GM18499 (cell line): ENCODE measurements at regions not wholly inside any gene's neighbourhood (a gene's known extent, or its start where the extent isn't known, plus 50 kb on each side); places are given as distances from the start of the nearest gene placed in this dataset.

ENCODE experiments used
- ATAC-seq: cut with Tn5 transposase; IDR thresholded peaks from one replicate; pipeline ENCODE4 v1.9.1; 2021; ENCODE audit warnings: moderate number of reproducible peaks; ENCODE audit not compliant: insufficient read depth, unreplicated experiment

- ATAC-seq = no peak
Observed at GRCh38 chr3:106204160-106204868, 335.5 kb upstream of the CBLB start.

DNA sequence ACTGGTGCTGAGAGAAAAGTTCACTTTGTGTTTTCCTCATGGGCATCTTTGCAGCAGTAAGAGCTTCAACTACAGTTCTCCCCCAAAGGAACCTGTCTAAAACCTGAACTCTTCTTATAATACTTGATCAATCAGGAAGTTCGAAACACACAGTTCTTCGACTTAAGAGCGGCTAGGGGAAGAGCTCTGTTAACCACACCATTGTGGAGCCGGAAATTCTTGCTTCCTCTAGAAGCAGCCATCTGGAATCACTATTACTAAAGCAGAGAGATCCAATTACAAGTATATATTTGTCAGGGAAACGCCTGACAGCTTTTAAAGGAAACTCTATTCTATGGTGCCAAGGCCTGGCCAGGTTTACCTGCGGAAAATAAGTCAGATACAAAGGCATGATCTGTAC lies 337.3 kb upstream of the CBLB start:
- ATAC-seq = no peak

DNA sequence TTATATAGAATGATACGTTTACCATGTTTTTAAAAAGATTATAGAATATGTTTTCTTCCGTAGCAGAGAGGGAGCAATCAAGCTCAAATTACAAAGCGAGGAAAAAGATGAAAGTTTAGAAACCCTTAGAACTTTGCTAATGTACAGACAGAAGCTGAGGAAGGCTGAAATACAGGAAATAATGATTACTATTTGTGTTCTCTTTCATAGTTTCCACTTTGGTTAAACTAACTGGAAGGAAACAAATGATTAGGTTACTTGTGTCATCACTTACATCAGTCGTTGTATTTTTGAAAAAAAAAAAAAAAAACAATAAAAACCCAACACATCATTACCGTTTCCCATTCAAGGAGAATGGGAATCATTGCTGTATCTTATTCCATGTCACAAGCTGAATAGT lies 337.8 kb upstream of the CBLB start:
- no peak for ATAC-seq

- ATAC-seq = no peak
Observed at GRCh38 chr3:106208251-106208650, 339.4 kb upstream of the CBLB start.

GRCh38 chr3:106208967-106209366 lies 340.2 kb upstream of the CBLB start:
- no peak for ATAC-seq

- ATAC-seq = no peak
Observed at GRCh38 chr3:106209482-106209881, 340.7 kb upstream of the CBLB start.

DNA sequence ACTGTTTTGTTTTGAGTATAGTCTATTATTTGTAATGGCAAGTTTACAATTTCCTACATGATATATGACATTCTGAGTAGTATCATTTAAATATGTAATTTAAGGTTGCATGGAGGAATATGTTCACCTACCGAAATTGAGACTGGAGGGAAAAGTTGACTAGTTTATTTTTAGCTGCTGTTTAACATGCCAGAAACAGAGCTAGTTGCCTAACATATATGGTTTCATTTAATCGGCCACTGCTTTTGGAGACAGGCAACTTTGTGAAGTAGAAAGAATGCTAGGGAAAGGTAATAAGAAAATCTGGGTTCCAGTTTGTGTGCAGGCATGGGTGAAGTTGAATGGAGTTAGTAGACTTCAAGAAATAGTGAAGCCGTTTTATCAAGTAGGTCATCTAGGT lies 342.1 kb upstream of the CBLB start:
- no peak for ATAC-seq

DNA sequence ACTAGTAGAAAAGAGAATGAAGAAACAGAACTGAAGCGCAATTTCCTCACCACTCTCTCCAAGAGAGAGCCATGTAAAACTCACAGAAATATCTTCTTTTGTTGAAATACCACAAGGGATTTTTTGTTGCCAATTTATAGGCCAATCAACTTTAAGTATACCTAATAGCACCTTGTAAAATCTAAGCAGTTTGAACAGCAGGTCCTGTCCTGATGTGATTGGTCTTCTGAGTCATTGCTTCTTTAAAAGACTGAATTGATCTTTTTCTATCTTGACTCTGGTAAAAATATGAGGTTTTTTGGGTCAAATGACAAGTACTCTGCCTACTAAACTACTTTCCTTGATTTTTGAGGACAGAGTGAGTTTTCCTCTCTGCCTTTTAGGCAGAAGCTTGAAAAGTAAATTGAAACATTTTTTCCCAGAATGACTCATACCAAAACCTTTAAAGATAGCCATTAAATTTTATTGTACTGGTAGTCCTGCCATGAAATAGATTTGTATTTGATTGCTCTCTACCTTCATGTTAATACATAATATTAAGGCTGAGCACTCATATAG lies 343.9 kb upstream of the CBLB start:
- no peak for ATAC-seq

GRCh38 chr3:106213954-106214353 lies 345.1 kb upstream of the CBLB start:
- no peak for ATAC-seq

- ATAC-seq = no peak
Observed at GRCh38 chr3:106214641-106215040, 345.8 kb upstream of the CBLB start.

GRCh38 chr3:106215047-106215446 lies 346.2 kb upstream of the CBLB start:
- ATAC-seq = no peak

- ATAC-seq = no peak
Observed at GRCh38 chr3:106217745-106218144, 348.9 kb upstream of the CBLB start.

DNA sequence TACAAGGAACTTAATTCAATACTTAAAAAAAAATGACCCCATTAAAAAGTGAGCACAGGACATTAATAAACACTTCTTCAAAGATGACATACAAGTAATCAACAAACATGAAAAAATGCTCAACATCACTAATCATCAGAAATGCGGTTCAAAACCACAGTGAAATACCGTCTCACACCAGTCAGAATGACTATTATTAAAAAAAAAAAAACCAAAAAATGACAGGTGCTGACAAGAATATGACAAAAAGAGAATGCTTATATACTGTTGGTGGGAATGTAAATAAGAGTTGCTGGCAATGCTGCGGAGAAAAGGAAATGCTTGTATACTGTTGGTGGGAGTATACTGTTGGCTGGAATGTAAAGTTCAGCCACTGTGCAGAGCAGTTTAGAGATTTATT lies 358.3 kb upstream of the CBLB start:
- ATAC-seq = no peak

- no peak for ATAC-seq
Observed at GRCh38 chr3:106228271-106228670, 359.5 kb upstream of the CBLB start.

- no peak for ATAC-seq
Observed at GRCh38 chr3:106229495-106230278, 360.9 kb upstream of the CBLB start.

- no peak for ATAC-seq
Observed at GRCh38 chr3:106231086-106231485, 362.3 kb upstream of the CBLB start.

GRCh38 chr3:106232956-106233355 lies 364.1 kb upstream of the CBLB start:
- ATAC-seq = no peak

DNA sequence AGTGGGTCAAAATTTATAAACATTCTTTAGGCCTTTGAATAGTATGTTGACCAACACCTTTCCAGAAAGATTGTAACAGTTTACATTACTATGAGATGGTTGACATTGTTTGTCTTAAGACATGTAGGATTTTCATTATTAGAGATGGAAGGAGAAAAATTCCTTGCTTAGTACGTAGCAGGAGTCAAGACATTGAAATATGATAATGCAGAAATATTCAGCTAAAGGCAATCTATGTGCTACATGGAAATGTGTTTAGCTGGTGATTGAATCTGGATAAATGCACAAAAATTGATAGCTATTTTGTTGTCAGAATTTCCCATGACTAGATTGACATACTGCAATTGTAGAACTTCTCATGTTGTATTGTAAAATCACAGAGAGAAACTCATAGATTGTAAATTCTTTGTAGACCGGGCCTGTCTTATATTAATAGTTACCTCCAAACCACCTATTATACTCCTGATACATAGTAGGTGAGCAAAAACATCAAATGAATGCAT lies 370.4 kb upstream of the CBLB start:
- ATAC-seq = no peak

DNA sequence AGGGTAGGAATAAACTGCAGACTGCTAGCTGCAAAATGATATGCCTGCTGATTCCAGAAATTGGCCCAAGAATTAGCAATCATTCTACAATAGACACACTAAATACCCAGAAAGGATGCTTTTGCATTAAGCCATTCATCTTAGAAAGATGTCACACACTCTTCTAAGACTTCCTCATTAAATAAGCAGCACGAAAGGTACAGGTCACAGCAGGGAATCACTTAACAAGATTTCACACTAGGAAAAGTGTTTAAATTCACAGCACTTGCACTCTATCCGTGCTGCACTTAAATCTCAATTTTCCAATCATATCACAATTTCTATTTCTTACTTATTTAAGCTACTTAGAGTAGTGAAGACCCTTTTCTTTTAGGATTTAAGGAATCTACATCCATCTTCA lies 372.8 kb upstream of the CBLB start:
- no peak for ATAC-seq

DNA sequence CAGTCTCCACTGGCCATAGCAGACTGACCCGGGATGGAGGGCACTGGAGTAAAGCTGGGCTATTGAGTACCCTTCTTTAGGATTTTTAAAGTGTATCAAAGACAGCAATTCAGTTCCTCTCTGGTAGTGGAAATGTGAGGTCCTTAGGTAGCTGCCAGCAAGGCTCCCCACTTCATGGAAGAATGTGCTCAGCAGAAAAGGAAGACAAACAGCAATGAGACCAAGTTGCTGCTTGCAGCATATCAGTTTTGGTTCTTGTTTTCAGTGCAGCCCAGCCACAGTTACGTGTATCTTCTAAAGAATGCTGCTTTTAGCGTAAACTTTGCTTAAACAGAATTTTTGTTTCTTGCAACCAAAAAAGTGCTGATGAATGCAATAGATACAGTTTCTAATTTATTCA lies 374.0 kb upstream of the CBLB start:
- peak; percentile 66 for ATAC-seq

DNA sequence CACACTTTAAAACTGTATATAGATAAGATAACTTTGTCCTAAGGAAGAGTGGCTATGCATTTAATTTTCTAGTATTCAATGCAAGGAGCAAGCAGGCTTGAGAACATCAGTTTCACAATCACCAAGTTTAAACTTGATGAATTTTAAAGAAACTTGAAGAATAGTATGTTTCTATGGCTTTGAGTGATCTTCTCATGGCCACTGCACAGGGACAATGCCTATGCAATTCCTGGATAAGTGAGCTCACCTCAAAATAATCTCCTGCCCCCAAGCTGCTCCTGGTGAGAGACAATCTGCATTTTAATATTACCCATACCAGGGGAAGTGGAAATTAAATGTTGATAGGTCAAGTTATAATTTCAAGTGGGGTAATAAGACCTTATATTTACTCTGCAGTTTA lies 376.6 kb upstream of the CBLB start:
- no peak for ATAC-seq
